Gastrocnemius medialis (tissue), 4 donors: ENCODE measurements at regions not wholly inside any gene's neighbourhood (a gene's known extent, or its start where the extent isn't known, plus 50 kb on each side); places are given as distances from the start of the nearest gene placed in this dataset.

Experiments used
- ATAC-seq, 2 donors: fragments of 150-250 bp; one replicate each; pipeline ENCODE4 v1.9.1; 2016
- DNase-seq, 2 donors: peaks; one replicate each; pipeline ENCODE4 v3.0.0-alpha.2; 2019
- H3K27ac ChIP-seq, 4 donors: fragments of 200-600 bp; sonication (generic); 1 replicate in 1 of 4; 2 replicates in 3 of 4; pipeline ENCODE4 v1.5.1; 2016 to 2018; ENCODE audit warnings: mild to moderate bottlenecking in 2 of 4, moderate library complexity in 1 of 4
- H3K27me3 ChIP-seq, 3 donors: fragments of 200-600 bp; sonication (generic) in 2 of 3; 1 replicate in 1 of 3; 2 replicates in 2 of 3; pipeline versions ENCODE4 v1.5.1 to v1.6.0; 2016 to 2019; ENCODE audit warnings: mild to moderate bottlenecking in 1 of 3, moderate library complexity in 1 of 3
- H3K36me3 ChIP-seq, 2 donors: fragments of 200-600 bp; sonication (generic) in 1 of 2; one replicate each; pipeline ENCODE4 v1.5.1; 2017 to 2018
- H3K4me1 ChIP-seq, 2 donors: fragments of 200-600 bp; sonication (generic) in 1 of 2; one replicate each; pipeline ENCODE4 v1.5.1; 2016 to 2017; ENCODE audit warnings: mild to moderate bottlenecking in 2 of 2
- H3K4me3 ChIP-seq, 4 donors: fragments of 200-600 bp; sonication (generic) in 3 of 4; 1 replicate in 1 of 4; 2 replicates in 3 of 4; pipeline ENCODE4 v1.5.1; 2016 to 2019; ENCODE audit warnings: mild to moderate bottlenecking in 2 of 4
- H3K9me3 ChIP-seq, 3 donors: fragments of 200-600 bp; sonication (generic) in 2 of 3; 1 replicate in 1 of 3; 2 replicates in 2 of 3; pipeline ENCODE4 v1.5.1; 2016 to 2019
- POLR2A ChIP-seq, 2 donors: fragments of 450-650 bp; IDR thresholded peaks; one replicate each; pipeline ENCODE4 v1.6.1; 2017; ENCODE audit warnings: antibody characterized with exemption in 2 of 2, mild to moderate bottlenecking in 2 of 2, moderate library complexity in 2 of 2
- in situ Hi-C, 4 donors: fragments of 200-750 bp; cut with MboI; loops; one replicate each; pipeline versions ENCODE4 v1.15.0 to v1.8.0; 2017; ENCODE audit warnings: low sequenced_read_pairs in 4 of 4
- intact Hi-C: fragments of 100-400 bp; cut with DNase I; formaldehyde crosslinking; loops from one replicate; pipeline ENCODE4 v1.15.1; 2023; ENCODE audit warnings: low total_unique reads
- TF ChIP-seq, protein P1 (sequence below), 5 experiments: fragments of 450-650 bp in 3 of 5; fragments of 200-600 bp in 2 of 5; sonication (generic) in 2 of 5; IDR thresholded peaks in 4 of 5; conservative IDR thresholded peaks in 1 of 5; 1 replicate in 4 of 5; 2 replicates in 1 of 5; pipeline ENCODE4 v1.5.1; 2016 to 2019; ENCODE audit warnings: antibody characterized with exemption in 5 of 5, mild to moderate bottlenecking in 3 of 5, moderate library complexity in 3 of 5

DNA sequence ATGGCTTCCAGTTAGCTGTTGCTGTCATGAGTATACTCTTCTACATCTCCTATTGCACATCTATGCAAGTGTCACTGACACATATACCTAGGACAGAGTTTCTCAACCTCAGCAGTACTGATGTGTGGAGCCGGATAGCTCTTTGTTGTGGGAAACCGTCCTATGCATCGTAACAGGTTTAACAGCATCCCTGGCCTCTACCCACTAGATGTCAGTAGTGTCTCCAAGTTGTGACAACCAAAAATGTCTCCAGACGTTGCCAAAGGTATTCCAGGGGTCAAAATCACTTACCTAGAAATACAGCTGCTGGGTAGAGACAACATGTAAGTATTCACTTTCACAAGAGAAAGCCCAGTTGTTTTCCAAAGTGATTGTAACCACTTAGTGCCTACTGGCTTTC lies 637.6 kb downstream of the RNF144B start:
- in situ Hi-C loops, result loop anchor here in 1 of 4 donors (25.0 kb wide), 1 partner anchor 838 kb away; no protein-coding TSS in a partner anchor
- TF ChIP-seq POLR2A (IDR thresholded peaks at IDR 0.05), result no peak
- TF ChIP-seq, protein P1, sequence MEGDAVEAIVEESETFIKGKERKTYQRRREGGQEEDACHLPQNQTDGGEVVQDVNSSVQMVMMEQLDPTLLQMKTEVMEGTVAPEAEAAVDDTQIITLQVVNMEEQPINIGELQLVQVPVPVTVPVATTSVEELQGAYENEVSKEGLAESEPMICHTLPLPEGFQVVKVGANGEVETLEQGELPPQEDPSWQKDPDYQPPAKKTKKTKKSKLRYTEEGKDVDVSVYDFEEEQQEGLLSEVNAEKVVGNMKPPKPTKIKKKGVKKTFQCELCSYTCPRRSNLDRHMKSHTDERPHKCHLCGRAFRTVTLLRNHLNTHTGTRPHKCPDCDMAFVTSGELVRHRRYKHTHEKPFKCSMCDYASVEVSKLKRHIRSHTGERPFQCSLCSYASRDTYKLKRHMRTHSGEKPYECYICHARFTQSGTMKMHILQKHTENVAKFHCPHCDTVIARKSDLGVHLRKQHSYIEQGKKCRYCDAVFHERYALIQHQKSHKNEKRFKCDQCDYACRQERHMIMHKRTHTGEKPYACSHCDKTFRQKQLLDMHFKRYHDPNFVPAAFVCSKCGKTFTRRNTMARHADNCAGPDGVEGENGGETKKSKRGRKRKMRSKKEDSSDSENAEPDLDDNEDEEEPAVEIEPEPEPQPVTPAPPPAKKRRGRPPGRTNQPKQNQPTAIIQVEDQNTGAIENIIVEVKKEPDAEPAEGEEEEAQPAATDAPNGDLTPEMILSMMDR (IDR thresholded peaks at IDR 0.05 in 4 of 5, conservative IDR thresholded peaks at IDR 0.05 in 1 of 5), result no peak
- Histone ChIP-seq H3K36me3 (no peaks in the 10 kb centered on the region), H3K27ac (no peak overlapping the region), H3K4me3 (no peak overlapping the region), H3K27me3 (no peaks in the 10 kb centered on the region), H3K4me1 (no peaks in the 10 kb centered on the region), H3K9me3 (no peaks in the 10 kb centered on the region)
- ATAC-seq (no peak), DNase-seq (no peak)
- intact Hi-C loops, result no loop called here

DNA sequence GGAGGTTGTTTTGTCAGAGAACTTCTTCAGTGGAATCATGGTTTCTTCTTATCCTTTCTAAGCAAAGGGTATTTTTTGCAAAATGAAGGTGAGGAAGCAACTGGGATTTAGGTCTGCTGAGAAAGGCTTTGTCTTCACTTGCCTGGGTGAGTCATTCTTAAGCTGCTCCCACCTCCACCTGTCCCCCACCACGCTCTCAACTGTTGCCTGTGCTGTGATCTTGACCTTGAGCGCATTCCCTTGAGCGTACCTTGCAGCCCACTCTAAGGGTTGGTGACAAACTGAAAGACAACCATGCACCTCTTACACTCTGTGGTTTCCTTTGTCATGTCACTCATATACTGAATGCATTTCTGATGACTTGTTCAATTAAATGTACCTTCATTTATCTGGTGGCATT lies 641.1 kb downstream of the RNF144B start:
- in situ Hi-C loops (no loop called here), intact Hi-C loops (no loop called here)
- H3K27me3 ChIP-seq, result no peaks in the 10 kb centered on the region
- no peaks in the 10 kb centered on the region for H3K9me3 ChIP-seq
- no peaks in the 10 kb centered on the region for H3K36me3 ChIP-seq
- H3K27ac ChIP-seq, result no peak overlapping the region
- H3K4me1 ChIP-seq, result peaks cover 5 to 7% of the 10 kb centered on the region in 2 donors
- ATAC-seq, result no peak
- DNase-seq, result no peak
- TF ChIP-seq POLR2A (IDR thresholded peaks at IDR 0.05), result no peak
- TF ChIP-seq, protein P1 (IDR thresholded peaks at IDR 0.05 in 4 of 5, conservative IDR thresholded peaks at IDR 0.05 in 1 of 5), result no peak
- no peak overlapping the region for H3K4me3 ChIP-seq

GRCh38 chr6:19032591-19033295 lies 645.6 kb downstream of the RNF144B start:
- DNase-seq (no peak), ATAC-seq (no peak)
- Histone ChIP-seq H3K36me3 (no peaks in the 10 kb centered on the region), H3K9me3 (no peaks in the 10 kb centered on the region), H3K4me3 (no peak overlapping the region), H3K27ac (no peak overlapping the region), H3K4me1 (peaks cover 10 to 16% of the 10 kb centered on the region in 2 donors), H3K27me3 (no peaks in the 10 kb centered on the region)
- intact Hi-C loops, result no loop called here
- TF ChIP-seq, protein P1 (IDR thresholded peaks at IDR 0.05 in 4 of 5, conservative IDR thresholded peaks at IDR 0.05 in 1 of 5), result no peak
- TF ChIP-seq POLR2A (IDR thresholded peaks at IDR 0.05), result no peak
- in situ Hi-C loops, result no loop called here

- ATAC-seq (no peak), DNase-seq (no peak)
- H3K9me3 ChIP-seq, result no peaks in the 10 kb centered on the region
- no peak overlapping the region for H3K27ac ChIP-seq
- no peaks in the 10 kb centered on the region for H3K27me3 ChIP-seq
- H3K4me3 ChIP-seq, result no peak overlapping the region
- H3K36me3 ChIP-seq, result no peaks in the 10 kb centered on the region
- intact Hi-C loops, result no loop called here
- H3K4me1 ChIP-seq, result peaks cover 10 to 16% of the 10 kb centered on the region in 2 donors
- in situ Hi-C loops, result no loop called here
- TF ChIP-seq, protein P1 (IDR thresholded peaks at IDR 0.05 in 4 of 5, conservative IDR thresholded peaks at IDR 0.05 in 1 of 5), result no peak
- no peak for TF ChIP-seq POLR2A (IDR thresholded peaks at IDR 0.05)
Measured at GRCh38 chr6:19033683-19034082, 646.5 kb downstream of the RNF144B start.

- TF ChIP-seq POLR2A (IDR thresholded peaks at IDR 0.05), result no peak
- TF ChIP-seq, protein P1 (IDR thresholded peaks at IDR 0.05 in 4 of 5, conservative IDR thresholded peaks at IDR 0.05 in 1 of 5), result no peak
- no peaks in the 10 kb centered on the region for H3K27me3 ChIP-seq
- in situ Hi-C loops, result no loop called here
- H3K4me3 ChIP-seq, result no peak overlapping the region
- no peaks in the 10 kb centered on the region for H3K9me3 ChIP-seq
- H3K27ac ChIP-seq, result no peak overlapping the region
- H3K36me3 ChIP-seq, result no peaks in the 10 kb centered on the region
- no peak for DNase-seq
- ATAC-seq, result no peak
- intact Hi-C loops, result no loop called here
- H3K4me1 ChIP-seq, result peaks cover 10 to 16% of the 10 kb centered on the region in 2 donors
Measured at GRCh38 chr6:19034986-19035385, 647.8 kb downstream of the RNF144B start.
